Activated CD4-positive, alpha-beta T cell treated with anti-CD3 and anti-CD28 coated beads, Interleukin-2, Interleukin-6, amounts not matched to agents 100 ng/mL and 50 ng/mL, durations not matched to agents 16 hours and 8 hours (primary cell): ENCODE measurements at regions not wholly inside any gene's neighbourhood (a gene's known extent, or its start where the extent isn't known, plus 50 kb on each side); places are given as distances from the start of the nearest gene placed in this dataset.

Experiments used
- DNase-seq: peaks from one replicate; pipeline ENCODE4 v3.0.0-alpha.2; 2020

- no peak for DNase-seq
Observed at GRCh38 chr5:149441986-149442385, 62.9 kb upstream of the IL17B start.

GRCh38 chr5:149441194-149441753 is 62.2 kb upstream of the IL17B start:
- no peak for DNase-seq

GRCh38 chr5:149439899-149440542 is 60.9 kb upstream of the IL17B start:
- DNase-seq, result peak; percentile 35

DNA sequence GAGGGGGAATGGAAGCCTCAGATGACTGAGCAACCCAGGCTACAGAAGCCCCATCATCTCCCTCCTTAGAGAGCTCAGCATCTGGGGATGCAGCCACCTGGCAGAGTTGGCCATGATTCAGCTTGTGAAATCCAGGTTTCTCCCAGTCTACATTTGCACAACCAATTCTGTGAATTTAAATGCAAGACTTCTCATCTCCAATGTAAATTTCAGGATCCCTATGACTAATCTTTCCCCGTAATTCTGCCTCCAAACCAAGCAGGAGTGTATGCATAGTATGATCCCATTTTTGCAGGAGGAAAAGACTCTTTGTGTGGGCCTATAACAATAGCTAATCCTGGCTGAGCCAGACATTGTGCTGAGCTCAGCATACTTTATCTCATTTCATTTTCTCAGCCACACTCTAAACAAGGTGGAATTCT is 59.6 kb upstream of the IL17B start:
- no peak for DNase-seq

GRCh38 chr5:149438281-149438680 is 59.2 kb upstream of the IL17B start:
- no peak for DNase-seq

DNA sequence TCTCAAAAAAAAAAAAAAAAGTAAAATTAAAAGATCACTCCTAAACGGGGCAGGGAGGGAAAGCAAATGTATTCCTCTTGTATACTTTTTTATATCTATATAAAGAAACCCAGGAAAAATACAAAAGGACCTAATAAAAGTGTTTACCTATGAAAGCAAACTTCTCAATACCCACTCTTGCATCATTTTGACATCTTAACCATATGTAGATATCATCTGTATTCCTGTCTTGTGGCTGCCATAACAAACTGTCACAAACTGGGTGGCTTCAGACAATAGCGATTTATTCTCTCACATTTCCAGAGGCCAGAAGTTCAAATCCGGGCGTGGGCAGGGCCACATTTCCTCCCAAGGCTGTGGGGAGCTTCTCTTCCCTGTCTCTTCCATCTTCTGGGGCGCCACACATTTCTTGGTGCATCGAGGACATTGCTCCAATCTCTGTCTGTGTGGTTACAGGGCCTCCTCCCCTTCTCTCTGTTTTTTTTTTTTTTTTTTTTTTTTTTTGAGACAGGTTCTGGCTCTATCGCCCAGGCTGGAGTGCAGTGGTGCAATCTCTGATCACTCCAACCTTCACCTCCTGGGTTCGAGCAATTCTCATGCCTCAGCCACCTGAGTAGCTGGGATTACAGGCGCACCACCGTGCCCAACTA is 58.4 kb upstream of the IL17B start:
- no peak for DNase-seq

GRCh38 chr5:149435660-149436059 is 56.6 kb upstream of the IL17B start:
- DNase-seq, result no peak

DNA sequence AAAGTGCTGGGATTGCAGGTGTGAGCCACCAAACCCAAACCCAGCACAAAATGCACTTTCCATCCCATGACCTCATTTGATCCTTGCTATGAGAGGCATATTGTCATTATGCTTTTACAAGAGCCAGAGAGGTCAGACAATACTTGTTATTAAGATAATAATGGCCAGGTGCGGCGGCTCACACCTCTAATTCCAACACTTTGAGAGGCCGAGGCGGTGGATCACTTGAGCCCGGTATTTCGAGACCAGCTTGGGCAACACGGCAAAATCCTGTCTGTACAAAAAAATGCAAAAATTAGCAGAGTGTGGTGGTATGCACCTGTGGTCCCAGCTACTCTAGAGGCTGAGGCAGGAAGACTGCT is 55.9 kb upstream of the IL17B start:
- DNase-seq, result no peak

- peak; percentile 67 for DNase-seq
Observed at GRCh38 chr5:149434162-149435014, 55.3 kb upstream of the IL17B start.

DNA sequence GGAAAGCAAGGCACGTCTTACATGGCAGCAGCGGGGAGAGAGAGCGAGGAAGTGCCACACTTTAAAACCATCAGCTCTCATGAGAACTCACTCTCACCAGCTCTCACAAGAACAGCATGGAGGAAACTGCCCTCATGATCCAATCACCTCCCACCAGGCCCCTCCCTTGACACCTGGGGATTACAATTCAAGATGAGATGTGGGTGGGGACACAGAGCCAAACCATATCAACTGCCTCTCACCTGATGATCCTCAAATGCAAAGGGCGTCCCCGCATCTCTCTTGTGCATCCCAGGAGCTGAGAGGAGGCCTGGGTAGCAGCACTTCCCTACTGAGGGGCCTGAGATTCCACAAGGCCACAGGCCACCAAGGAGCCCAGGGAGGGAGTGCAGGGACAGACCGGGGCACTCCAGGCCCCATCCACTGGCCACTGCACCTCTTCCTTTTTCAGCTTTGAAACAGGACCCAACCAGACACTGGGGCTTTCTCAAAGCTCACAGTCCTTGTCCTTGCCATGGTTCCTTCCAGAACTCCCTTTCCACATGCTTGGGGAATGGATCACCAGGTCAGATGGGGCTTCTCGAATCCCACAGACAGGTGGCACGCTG is 54.5 kb upstream of the IL17B start:
- DNase-seq, result no peak

DNA sequence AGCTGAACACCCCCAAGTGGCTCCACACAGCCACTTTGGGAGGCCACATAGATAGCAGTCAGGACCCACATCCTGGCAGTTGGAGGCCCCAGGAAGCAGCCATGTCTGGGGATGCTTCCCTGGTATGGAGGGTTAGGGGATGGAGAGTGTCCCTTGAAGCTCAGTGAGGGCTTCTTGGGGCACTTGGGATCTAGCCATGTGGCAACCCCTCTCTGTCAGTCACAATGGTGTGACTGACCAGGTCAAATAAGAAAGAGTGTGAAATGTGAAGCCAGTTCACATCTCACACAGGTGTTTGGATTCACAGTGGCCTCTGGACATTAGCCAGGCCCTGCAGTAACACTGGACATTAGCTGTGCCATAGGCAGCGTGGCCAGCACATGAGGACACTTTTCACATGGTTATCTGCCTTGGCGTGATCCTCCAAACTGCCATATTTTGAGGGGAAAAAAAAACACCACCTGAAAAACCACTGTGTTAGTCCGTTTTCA is 53.9 kb upstream of the IL17B start:
- no peak for DNase-seq

DNA sequence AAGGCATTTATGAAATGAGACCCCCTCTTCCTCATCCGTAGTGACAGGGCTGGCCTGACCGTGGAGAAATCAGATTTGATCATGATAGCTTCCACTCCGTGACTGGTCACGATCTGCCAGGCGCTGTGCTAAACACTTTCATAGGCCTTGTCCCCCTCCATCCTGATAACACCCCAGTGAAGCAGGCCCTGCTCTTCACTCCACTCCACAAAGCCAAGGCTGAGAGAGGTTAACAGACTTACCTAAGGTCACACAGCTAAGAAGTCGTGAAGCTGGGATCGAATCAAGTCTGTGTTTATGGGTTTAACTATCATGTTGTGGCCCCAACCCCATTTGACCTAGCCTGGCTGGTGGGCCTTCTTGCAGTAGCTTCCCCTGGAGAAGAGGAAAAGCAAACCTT is 53.3 kb upstream of the IL17B start:
- DNase-seq, result no peak

- DNase-seq, result no peak
Observed at GRCh38 chr5:149429839-149430721, 51.0 kb upstream of the IL17B start.
